CD4-positive, alpha-beta T cell treated with Interleukin-10 for 1 hour (primary cell): ENCODE measurements at regions not wholly inside any gene's neighbourhood (a gene's known extent, or its start where the extent isn't known, plus 50 kb on each side); places are given as distances from the start of the nearest gene placed in this dataset.

Experiments
- DNase-seq: peaks from one replicate; pipeline ENCODE4 v3.0.0-alpha.2; 2020

DNA sequence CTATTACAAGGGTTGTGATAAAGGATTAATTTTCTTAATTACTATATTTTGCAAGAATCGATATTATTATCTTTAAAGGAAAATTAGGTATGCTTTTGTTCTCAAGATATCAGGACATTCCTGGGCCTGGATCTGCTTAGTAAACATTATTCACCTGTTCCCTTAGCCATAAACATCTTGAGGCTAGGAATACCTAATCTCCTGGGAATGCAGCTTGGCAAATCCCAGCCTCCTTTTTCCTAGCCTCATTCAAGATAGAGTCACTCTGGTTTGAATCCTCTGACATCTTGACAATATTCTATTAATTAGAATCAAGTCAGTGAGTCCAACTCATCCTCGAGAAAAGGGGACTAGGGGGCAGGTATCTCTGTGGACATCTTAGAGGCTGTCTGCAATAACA, 327.1 kb downstream of the STIM2 start:
- no peak for DNase-seq

DNA sequence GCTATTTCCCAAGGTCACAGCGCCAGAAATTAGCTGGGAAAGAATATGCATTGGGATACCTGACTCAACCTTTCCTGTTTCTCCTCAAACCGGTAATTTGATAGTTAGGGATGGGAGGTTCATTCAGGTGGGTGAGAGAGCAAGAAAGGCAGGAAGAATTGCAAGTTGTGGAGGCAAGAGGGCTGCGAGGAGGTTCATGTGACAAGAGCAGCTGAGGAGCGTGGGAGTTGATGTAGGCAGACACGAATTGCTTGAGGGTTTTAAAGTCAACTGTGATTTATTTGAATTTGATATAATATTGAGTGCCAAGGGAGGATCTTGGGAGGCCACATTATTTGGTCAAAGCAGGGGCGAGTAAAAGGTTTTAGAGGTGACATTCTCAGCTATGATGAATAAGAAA, 329.0 kb downstream of the STIM2 start:
- DNase-seq = no peak

DNA sequence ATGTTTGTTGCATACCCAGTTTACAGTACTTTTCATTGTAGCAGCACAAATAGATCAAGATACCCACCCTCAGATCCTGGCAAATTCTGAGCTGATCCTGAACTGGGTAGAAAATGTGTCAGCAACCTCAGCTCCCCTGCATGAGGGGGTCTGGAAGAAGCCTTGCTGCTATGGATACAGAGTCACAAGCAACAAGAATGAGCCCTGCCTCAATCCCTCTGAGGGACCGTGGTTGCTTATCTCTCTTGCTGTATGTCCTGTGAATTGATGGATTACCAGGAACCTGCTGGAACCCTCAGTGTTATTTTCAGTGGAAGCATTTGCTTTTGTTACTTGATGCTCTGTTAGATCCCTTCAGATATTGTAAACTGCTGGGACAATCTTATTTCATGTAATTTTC, 331.0 kb downstream of the STIM2 start:
- no peak for DNase-seq

DNA sequence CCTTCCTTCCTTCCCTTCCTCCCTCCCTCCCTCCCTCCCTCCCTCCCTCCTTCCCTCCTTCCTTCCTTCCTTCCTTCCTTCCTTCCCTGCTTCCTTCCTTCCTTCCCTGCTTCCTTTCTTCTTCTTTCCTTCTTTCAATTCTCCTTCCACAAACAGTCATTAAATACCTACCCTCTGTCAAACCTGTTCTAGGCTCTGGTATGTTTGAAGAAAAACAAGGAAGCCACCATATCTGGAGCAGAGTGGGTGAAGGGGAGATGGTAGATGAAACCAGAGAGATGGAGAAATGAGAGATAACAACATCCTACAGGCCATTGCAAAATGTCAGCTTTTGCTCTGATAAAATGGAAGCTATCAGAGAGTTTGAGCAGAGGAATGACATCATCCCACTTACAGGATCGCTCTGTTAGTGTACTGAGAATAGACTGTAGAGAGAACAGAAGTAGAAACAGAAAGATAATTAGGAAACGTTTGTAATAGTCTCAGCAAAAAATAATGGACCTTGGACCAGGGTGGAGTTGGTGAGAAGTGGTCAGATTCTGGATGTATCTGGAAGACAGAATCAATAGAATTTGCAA, 334.0 kb downstream of the STIM2 start:
- no peak for DNase-seq

DNA sequence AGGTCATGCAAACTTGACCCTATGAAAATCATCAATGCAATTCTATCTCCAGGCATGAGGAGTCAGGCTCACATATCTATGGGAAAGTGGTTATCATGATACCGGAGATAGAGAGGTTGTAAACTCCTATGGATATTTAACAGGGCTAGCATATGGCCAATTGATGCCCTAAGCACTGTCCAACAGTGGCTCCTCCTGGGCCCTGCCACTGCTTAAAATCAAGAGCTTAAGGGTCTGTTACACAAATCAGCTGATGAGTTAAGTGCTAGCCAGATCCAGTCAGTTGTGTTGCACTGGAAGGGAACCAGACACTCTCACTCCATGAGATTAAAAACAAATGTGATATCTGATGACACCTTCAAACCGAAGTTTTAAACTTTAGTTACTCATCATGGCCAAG, 337.6 kb downstream of the STIM2 start:
- no peak for DNase-seq

DNA sequence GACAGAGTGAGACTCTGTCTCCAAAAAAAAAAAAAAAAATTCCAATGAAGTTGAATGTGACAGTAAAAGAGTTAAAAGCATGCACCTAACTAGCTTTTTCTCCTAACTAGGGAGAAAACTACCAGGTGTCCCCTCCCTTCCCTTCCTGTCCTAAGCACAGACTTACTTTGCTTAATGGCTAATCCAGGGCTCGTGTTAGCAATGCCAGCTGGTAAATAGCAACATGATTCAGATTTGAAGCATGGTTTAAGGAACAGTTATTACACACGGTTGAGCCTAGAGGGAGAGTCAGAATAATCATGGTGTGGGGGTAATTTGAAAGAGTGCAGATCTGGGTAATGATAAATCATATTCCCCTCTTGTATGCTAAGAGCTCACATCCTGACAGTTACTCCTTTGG, 338.3 kb downstream of the STIM2 start:
- DNase-seq = no peak

DNA sequence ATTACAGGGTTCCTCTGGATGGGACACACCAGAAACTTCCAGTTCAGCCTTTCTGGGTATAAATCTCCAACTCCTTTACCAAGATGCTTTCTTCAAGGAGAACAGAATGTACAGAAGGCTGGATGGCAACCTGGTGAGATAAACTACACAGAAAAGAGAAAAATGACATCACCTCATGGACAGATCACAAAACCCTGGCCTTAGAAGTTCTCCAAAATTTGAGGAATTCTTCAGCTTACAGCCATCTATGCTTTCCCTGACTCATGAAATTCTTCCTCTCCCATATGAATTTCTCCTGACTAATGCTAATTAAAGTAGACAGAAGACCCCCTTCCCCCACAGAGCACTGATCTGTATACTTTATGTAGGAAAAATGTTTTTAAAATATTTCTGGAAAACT, 345.4 kb downstream of the STIM2 start:
- no peak for DNase-seq

DNA sequence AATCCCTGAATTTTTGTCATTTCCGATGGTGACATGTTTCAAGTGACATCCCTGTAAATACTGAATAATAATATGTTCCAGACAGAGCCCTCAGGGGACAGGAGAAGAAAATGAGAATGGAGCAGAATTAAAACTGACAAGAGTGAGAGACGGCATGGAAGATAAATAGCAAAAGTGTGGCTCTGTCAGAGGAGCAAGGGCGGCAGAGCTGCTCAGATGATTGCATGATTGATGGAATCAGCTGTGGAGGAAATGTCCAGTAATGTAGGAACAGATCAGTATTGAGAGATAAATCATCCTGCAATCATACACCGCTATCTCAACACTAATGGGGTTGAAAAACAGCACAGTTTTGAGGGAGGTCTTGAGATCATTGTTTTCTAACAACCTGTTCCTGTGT, 350.3 kb downstream of the STIM2 start:
- no peak for DNase-seq

DNA sequence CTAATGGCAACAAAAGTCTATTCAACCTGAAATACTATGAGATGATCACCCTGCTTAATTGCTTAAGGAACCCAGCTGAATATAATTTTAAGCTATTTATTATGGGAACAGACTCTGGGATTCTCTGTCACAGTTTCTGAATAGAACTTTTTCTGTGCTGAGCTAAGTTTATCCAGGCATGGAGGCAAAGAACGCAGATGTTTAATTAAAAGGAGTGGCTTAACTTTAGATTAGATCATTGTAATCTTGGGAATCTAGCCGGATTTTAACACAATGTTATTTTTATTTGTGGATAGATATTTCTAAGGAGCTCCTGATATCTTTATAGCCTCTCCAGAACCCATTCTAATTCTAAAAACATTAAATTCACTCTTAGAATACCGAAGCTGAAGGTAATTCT, 353.4 kb downstream of the STIM2 start:
- no peak for DNase-seq

DNA sequence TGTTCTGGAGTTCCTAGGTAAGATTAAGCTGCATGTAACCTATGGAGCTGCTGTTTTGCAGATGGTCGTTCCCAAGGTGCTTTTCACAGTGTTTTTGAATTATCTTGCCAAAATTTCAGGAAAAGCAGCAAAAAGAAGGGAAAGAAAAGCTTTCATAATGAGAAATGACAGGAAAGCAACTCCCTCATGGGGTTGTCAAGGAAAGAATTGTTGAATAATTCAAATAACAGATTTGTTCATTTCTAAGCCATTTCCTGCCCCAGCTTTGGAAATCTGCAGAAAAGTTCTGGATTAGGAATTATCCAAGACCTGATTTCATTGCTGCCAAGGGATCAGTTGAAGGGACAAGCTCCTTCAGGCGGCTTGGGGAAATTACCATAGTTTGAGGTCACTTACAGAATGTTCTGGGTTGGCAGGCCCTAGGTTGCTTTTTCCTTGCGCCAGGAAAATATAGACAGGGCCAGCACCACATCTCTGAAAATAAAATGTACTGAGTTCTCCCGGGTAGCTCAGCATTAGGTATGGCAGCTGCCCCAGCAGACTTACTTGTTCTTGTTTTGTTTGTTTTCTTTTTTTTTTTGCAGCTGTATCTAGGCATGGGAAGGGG, 354.7 kb downstream of the STIM2 start:
- no peak for DNase-seq

DNA sequence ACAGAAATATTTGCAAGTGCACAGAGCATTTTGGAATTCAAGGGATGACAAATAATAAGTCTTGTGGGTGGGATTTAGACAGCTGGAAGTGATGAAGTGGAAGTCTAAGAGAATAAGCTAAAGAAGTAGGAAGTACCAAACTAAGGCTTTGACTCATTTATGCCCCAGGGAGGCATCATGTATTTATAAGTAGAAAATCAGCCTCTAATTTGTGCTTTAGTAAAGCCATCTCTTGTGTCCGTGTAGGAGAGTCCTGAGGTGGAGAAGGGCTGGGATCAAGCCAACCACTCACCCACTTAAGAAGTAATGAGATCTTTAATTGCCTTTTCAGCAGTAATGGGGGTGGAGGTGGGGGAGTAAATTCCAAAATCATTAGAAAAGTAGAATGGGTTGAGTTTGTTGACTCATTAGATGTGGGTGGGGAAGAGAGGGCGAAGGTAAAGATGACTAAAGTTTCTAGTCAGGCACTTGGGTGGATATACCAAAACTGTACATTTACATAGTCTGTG, 356.7 kb downstream of the STIM2 start:
- DNase-seq = no peak

DNA sequence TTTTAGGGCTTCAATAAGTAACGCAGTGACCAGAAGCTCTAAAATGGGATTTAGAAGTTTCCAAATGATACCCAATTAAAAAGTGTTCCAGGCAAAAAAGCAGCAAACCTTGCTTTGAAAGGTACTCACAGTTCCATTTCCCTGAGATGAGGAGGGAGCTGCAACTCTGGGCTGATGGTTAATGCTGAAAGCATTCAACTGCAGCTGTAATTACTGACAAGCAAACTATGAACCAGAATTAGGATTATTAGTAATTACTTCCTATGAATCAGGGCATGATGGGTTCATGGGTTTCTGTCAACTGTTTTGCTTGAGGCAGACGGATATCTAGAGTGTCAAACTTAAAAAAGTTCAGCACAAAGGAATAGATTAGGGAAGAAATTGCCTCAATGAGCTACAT, 357.4 kb downstream of the STIM2 start:
- DNase-seq = no peak

DNA sequence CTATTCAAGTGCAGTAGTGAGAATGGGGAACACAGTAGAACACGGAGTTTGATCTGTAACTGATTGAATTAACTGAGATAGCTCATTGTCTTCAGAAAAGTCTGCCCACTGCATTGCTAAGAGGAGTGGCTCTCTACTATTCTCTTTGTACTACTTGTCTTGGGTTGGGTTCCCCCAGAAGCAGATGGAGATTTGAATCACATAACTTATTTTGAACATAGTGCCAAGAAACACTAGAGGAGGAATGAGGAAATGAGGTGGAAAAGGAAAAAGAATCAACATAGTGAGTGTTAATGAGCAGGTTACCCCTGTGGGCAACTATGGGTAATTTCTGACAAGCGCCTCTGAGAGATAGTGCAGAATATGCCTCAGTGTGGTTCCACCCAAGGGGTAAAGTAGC, 362.7 kb downstream of the STIM2 start:
- DNase-seq = no peak

DNA sequence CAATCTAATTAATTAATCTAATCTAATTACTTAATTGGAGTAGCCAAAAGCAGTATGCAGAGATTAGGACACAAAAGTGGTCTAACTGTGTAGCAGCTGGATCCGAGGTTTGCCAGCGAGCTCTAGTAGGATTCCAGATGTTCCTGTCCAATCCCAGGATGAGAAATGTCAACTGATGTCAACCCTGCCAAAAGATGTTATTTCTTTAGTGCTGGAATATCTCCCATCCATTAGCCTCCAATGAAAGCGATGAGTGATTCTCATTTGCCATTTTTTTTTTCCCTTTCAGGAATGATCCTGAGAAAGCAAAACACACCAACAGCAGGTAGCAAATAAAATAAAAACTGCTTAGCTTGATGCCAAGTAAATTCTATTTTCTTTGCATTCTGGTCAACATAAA, 372.9 kb downstream of the STIM2 start:
- no peak for DNase-seq

DNA sequence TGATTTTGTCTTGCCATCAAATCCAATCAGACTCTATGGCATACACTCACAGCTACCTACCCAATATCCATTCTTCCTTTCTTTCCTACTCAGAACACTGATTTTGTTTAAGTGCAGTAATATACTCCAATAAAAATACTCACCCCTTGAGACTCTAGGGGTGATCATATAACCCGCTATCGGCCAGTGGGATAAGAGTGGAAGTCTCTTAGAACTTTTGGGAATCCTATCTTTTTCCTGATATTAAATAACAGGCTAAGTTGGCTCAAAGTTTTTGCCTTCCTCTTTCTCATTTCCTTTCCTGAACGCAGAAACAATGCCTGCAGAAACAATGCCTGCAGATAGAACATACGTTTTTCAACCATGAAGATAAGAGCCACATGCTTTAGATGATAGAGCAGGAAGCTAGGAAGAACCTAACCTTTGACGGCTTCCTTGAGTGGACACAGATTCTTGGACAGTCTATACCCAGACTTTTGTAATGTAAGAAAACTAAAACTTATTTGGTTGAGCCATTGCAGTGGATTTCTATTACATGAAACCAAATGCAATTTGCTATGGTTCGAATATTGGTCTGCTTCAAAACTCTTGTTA, 373.8 kb downstream of the STIM2 start:
- no peak for DNase-seq

DNA sequence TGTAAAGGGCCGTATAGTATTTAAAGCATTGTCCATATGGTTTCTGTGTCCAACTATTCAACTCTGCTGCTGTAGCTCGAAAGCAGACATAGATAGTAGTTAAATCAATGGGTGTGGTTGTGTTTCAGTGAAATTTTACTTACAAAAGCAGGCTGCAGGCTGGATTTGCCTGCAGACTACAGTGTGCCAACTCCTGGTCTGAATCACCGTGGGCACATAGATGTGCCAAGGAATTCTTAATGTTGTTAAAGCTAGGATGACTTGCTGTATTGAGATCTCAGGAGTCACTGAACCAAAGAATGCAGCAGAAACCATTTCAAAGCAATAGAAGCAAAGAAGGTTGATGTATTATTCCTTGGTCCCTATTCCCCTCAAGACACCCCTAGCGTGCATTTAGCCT, 379.0 kb downstream of the STIM2 start:
- no peak for DNase-seq

DNA sequence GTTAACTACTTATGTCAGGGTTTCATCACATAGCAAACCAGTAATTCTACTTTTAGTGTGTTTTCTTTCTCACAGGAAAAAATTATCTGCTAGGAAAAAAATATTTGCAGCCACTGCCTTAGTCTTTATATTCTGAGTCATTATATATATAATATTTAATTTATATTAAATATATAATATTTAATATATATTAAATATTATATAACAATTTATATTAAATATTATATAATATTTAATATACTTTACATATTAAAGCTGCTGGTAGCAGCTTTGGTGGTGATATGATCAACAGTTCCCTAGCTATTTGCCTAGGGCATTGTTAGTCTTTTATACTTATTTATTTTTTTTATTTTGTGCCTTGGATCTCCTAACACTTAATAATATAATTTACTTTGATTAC, 381.6 kb downstream of the STIM2 start:
- DNase-seq = no peak

DNA sequence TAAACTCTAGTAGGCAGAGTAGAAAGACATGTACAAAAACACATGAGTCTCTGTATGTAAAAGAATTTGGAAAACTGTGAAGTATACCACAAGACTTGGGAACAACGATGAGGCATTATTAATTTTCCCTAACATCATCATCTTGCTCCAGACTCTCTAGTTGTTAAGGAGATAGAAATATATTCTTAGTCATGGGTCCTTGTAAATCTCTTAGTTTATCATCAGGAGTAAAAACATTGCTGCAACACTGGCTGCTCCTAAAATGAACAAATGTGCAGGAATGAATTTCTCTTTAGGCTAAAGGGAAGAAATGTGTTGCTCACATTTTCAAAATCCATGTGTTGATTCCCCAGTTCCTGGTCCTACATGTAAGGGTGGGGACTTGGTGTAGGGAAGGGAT, 384.6 kb downstream of the STIM2 start:
- no peak for DNase-seq

DNA sequence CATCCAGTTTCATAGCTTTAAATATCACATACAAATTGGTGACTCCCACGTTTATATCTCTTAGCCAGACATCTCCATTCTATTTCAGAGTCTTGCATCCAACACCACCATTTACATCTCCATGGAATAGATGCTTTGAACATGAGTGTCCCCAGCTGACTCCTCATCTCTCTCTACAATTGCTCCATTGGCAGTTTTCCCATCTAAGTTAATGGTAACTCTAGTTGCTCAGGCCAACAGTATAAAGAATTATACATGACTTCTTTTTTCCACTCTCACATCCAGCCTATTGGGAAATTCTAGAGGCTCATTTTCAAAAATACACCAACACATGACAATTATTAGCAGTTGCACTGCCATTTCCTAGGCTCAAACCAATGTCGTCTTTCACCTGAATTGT, 388.2 kb downstream of the STIM2 start:
- no peak for DNase-seq

DNA sequence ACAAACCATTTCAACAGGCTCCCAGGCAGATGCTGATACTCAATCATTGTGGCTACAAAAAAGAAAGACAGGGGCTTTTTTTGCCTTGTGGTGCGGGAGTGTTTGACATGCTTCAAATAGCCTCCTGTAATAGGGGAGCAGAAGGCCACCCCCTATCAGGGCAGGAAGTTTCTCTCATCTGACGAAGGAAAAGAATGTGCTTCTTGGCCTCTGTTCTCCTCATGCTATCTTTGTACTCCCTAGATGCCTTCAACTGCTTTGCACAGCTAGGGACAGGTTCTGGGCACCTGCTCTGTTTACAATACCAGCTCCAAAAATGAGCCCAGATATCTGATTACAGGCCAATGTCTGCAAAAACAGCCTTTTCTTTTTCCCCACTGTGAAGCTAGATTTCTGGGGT, 391.1 kb downstream of the STIM2 start:
- DNase-seq = no peak

DNA sequence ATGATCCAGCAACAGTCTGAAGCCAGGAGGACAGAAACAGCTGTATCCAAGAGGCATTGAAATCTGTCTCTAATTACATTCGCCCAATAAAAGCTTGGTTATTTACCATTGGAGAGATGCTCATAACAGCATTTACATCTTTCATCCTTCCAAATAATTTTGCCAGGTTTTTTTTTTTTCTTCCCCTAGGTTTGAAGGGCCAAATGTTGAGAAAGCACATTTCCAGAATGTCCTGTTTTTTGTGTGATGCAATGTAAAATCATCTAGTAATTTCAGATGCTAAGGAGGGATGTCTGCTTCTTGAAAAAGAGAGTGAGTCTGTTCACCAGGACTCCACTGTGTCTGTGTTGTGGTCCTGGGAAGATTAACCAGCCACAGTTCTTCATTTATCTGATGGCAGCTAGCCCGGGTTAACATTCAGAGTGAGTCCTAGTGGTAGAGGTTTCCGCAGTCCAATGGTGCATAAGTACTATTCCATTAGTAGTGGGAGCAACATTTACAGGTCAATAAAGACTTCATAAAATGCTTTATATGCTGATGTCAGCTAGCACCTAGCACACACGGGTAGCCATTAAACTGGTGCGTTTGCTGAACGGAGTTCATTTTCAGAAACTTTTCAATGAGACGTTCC, 406.8 kb downstream of the STIM2 start:
- DNase-seq = no peak

DNA sequence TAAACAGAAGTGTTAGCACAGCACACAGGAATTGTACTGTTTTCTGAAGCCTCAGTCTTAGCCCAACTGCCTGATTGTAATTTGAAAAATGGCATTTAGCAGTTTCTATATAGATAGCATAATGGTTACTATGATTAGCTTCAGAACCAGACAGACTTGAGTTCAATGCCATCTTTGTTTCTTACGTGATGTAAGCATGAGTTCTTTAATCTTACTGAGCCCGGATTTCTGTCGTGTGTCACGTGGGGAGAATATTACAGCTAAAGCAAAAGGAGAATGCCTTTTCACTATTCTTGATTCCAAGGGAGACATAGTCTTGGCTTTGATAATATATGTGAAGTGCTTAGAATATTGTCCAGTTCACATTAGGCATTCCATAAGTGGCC, 407.3 kb downstream of the STIM2 start:
- DNase-seq = no peak

DNA sequence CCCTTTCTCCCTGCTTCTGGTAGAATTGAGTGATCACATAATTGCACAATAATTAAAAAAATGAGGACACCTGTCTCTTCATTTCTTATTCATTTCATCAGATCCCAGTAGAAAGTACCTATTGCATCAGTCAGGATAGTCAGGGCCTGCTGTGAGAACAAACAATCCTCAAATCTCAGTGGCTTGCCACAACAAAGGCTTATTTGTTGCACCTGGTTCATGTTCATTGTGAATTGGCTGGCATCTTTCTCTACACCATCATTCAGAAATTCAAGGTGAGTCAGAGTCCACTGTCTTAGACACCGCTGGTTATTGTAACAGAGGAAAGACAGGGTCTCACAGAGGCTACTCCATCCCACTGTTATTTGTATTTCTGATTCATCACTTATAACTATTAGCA, 409.8 kb downstream of the STIM2 start:
- no peak for DNase-seq

DNA sequence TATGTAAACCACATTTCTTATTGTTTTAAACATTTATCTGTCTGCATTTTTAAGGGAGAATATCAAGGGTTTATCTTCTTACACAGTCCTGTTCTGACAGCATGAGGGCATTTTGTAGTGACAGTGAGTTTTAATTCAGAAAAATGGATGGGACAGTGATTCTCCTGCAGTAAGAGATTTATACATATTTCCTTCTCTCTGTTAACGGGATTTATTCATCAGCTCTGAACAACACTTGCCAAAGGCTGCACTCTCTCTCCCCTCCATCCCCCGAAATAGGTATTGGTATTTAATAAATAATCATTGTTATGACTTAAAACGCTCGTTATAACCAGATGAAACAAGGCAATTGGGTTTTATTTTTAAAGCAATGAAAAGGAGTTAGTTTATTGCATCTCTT, 410.9 kb downstream of the STIM2 start:
- DNase-seq = no peak

DNA sequence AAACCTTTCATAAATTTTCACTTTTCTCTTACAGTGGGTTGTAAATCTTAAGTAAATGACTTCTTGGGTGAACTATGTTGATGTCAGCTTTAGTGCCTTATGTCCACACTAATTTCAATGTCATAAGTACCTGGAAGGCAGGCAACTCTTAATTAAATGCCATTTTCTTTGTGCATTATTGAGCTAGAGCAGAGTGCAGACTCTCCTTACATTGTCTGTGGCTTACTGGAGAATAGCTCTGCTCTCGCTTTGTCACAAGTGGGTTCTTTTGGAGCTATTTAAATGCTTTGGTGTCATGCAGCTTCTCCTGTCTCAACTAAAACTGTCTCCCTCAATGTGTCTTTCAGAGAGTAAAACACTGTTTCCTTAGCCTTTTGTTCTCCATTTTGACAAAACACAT, 411.6 kb downstream of the STIM2 start:
- DNase-seq = no peak
